D341Med (cell line): ENCODE measurements at regions not wholly inside any gene's neighbourhood (a gene's known extent, or its start where the extent isn't known, plus 50 kb on each side); places are given as distances from the start of the nearest gene placed in this dataset.
A peak's percentile ranks its signal among the peaks of the same experiment; 100 is the strongest.
"Not testable (repeated sequence)": the region's sequence is repeated elsewhere in the genome, so short reads cannot be mapped to it uniquely, and the experiment has no call there.

ENCODE experiments used
- DNase-seq: peaks from one replicate; pipeline ENCODE4 v3.0.0; 2012; ENCODE audit warnings: low spot score

- DNase-seq = no peak
These were observed 476.5 kb downstream of the TMEM114 start for GRCh38 chr16:8113843-8114242.

- no peak for DNase-seq
These were observed 479.5 kb downstream of the TMEM114 start for GRCh38 chr16:8110572-8111514.

GRCh38 chr16:8109510-8110369 is 480.6 kb downstream of the TMEM114 start:
- no peak for DNase-seq

GRCh38 chr16:8108991-8109509 is 481.3 kb downstream of the TMEM114 start:
- DNase-seq = no peak

GRCh38 chr16:8107296-8107695 is 483.0 kb downstream of the TMEM114 start:
- no peak for DNase-seq

GRCh38 chr16:8103649-8104289 is 486.5 kb downstream of the TMEM114 start:
- DNase-seq = no peak

- no peak for DNase-seq
These were observed 490.7 kb downstream of the TMEM114 start for GRCh38 chr16:8099586-8099985.

- no peak for DNase-seq
These were observed 491.3 kb downstream of the TMEM114 start for GRCh38 chr16:8098947-8099512.

GRCh38 chr16:8096211-8096610 is 494.1 kb downstream of the TMEM114 start:
- DNase-seq = no peak

GRCh38 chr16:8094696-8095095 is 495.6 kb downstream of the TMEM114 start:
- no peak for DNase-seq

- no peak for DNase-seq
These were observed 501.4 kb downstream of the TMEM114 start for GRCh38 chr16:8088820-8089338.

- no peak for DNase-seq
These were observed 502.6 kb downstream of the TMEM114 start for GRCh38 chr16:8087597-8088289.

GRCh38 chr16:8087146-8087545 is 503.2 kb downstream of the TMEM114 start:
- DNase-seq = no peak

- no peak for DNase-seq
These were observed 505.4 kb downstream of the TMEM114 start for GRCh38 chr16:8084882-8085281.

- no peak for DNase-seq
These were observed 506.0 kb downstream of the TMEM114 start for GRCh38 chr16:8084302-8084701.

- no peak for DNase-seq
These were observed 506.8 kb downstream of the TMEM114 start for GRCh38 chr16:8083560-8083959.

- no peak for DNase-seq
These were observed 509.5 kb downstream of the TMEM114 start for GRCh38 chr16:8080817-8081216.

GRCh38 chr16:8075271-8075670 is 515.0 kb downstream of the TMEM114 start:
- DNase-seq = no peak

- DNase-seq = peak; percentile 38
These were observed 519.8 kb downstream of the TMEM114 start for GRCh38 chr16:8070506-8070905.

- DNase-seq = not testable (repeated sequence)
These were observed 522.1 kb downstream of the TMEM114 start for GRCh38 chr16:8068225-8068624.

- no peak for DNase-seq
These were observed 527.2 kb downstream of the TMEM114 start for GRCh38 chr16:8063159-8063558.
